HEK293T (cell line): ENCODE measurements at regions not wholly inside any gene's neighbourhood (a gene's known extent, or its start where the extent isn't known, plus 50 kb on each side); places are given as distances from the start of the nearest gene placed in this dataset.

ENCODE experiments used
- ARNT ChIP-seq: fragments of 450-650 bp; IDR thresholded peaks from 2 replicates; pipeline ENCODE4 v1.6.1; 2017; ENCODE audit warnings: mild to moderate bottlenecking
- BHLHE40 ChIP-seq: fragments of 450-650 bp; IDR thresholded peaks from 2 replicates; pipeline ENCODE4 v1.6.1; 2016; ENCODE audit warnings: mild to moderate bottlenecking, moderate library complexity, borderline replicate concordance
- CTBP1 ChIP-seq: fragments of 450-650 bp; IDR thresholded peaks from 2 replicates; pipeline ENCODE4 v1.6.1; 2016; ENCODE audit warnings: borderline replicate concordance
- FOXK2 ChIP-seq: fragments of 450-650 bp; IDR thresholded peaks from 2 replicates; pipeline ENCODE4 v1.6.1; 2016; ENCODE audit warnings: mild to moderate bottlenecking
- FOXM1 ChIP-seq: fragments of 450-650 bp; IDR thresholded peaks from 2 replicates; pipeline ENCODE4 v1.6.1; 2017; ENCODE audit warnings: mild to moderate bottlenecking, borderline replicate concordance
- PKNOX1 ChIP-seq: fragments of 450-650 bp; IDR thresholded peaks from 2 replicates; pipeline ENCODE4 v1.6.1; 2016
- SP1 ChIP-seq: fragments of 450-650 bp; IDR thresholded peaks from 2 replicates; pipeline ENCODE4 v1.6.1; 2017
- SUZ12 ChIP-seq: fragments of 450-650 bp; IDR thresholded peaks from 2 replicates; pipeline ENCODE4 v1.6.1; 2016; ENCODE audit warnings: mild to moderate bottlenecking
- ZNF384 ChIP-seq: fragments of 450-650 bp; IDR thresholded peaks from 2 replicates; pipeline ENCODE4 v1.6.1; 2016

GRCh38 chr2:239669899-239670460 is 269.2 kb upstream of the HDAC4 start:
- TF ChIP-seq FOXK2 (no peak), PKNOX1 (no peak), SP1 (no peak), CTBP1 (no peak), FOXM1 (no peak), BHLHE40 (no peak), SUZ12 (no peak), ZNF384 (no peak), ARNT (no peak)
